ENCODE measurements at regions not wholly inside any gene's neighbourhood (a gene's known extent, or its start where the extent isn't known, plus 50 kb on each side); places are given as distances from the start of the nearest gene placed in this dataset.

- no peak for TF ChIP-seq JUND (IDR thresholded peaks at IDR 0.05; ENCODE audit: borderline replicate concordance, low read depth, low read length)
- no peak for TF ChIP-seq JUND (tag; IDR thresholded peaks at IDR 0.05; ENCODE audit: borderline replicate concordance, low read depth, low read length)
- no peak for TF ChIP-seq ZNF146 (CRISPR knock-in tag; IDR thresholded peaks at IDR 0.05; ENCODE audit: unreplicated experiment)
- TF ChIP-seq SMARCE1 (IDR thresholded peaks at IDR 0.05) = no peak
- TF ChIP-seq ELK1 (CRISPR knock-in tag; IDR thresholded peaks at IDR 0.05) = no peak
Observed at GRCh38 chr16:60107871-60108270, 1373.8 kb upstream of the GOT2 start (continued).

- no peak for FAIRE-seq
- H3K9me3 ChIP-seq (replicated peaks; ENCODE audit: control insufficient read depth, insufficient read depth, low read depth, low read length) = no peaks in the 10 kb centered on the region
- H2AFZ ChIP-seq (ENCODE audit: low read depth, low read length) = no peak overlapping the region
- H3K4me2 ChIP-seq (ENCODE audit: insufficient read depth, low read length) = no peak overlapping the region
- H3K4me3 ChIP-seq = no peak overlapping the region
- in situ Hi-C loops (cut with MboI) = no loop called here
- no peaks in the 10 kb centered on the region for H4K20me1 ChIP-seq (replicated peaks; ENCODE audit: control insufficient read depth, insufficient read depth, low read length)
- no peaks in the 10 kb centered on the region for H3K9me1 ChIP-seq (ENCODE audit: control insufficient read depth, insufficient read depth, low read length)
- H3K4me1 ChIP-seq (replicated peaks in 1 of 2; ENCODE audit: control insufficient read depth in 2 of 2, insufficient read depth in 2 of 2, low read length in 2 of 2) = no peaks in the 10 kb centered on the region
- no peak overlapping the region for H3K27ac ChIP-seq (ENCODE audit: extremely low read depth, low read depth, low read length)
- ChIA-PET CTCF (ENCODE audit: low intra/inter-chr PET ratio) (no interaction called here), POLR2A (interaction anchor here (0.6 kb wide), 1 partner anchor 114 kb away, joined by 3 read pairs; no protein-coding TSS in a partner anchor)
- intact Hi-C loops (cut with micrococcal nuclease) = no loop called here
- DNase-seq (ENCODE audit: extremely low read depth in 1 of 4, low spot score in 3 of 4) = no peak
- no peak overlapping the region for H3K9ac ChIP-seq (ENCODE audit: insufficient read depth in 1 of 2, low read depth in 2 of 2, low read length in 2 of 2)
- TF ChIP-seq TGIF2 (CRISPR knock-in tag; IDR thresholded peaks at IDR 0.05) (no peak), EZH2 (IDR thresholded peaks at IDR 0.05; ENCODE audit: borderline replicate concordance, low read depth, low read length) (no peak), MTA2 (IDR thresholded peaks at IDR 0.05; ENCODE audit: low read depth) (no peak), ZNF707 (CRISPR knock-in tag; conservative IDR thresholded peaks at IDR 0.05) (no peak), POLR3A (IDR thresholded peaks at IDR 0.05; ENCODE audit: borderline replicate concordance, extremely low read depth, insufficient read depth, insufficient read length) (no peak), TAL1 (IDR thresholded peaks at IDR 0.05) (no peak), TRIM28 (IDR thresholded peaks at IDR 0.05) (no peak)
- 0% methylated on average over 2 of the region's 3 CpGs for WGBS (ENCODE audit: insufficient coverage, low coverage, missing lambda C conversion rate)
- no peak for ATAC-seq
- H3K79me2 ChIP-seq (ENCODE audit: control insufficient read depth, insufficient read depth, low read length) = no peaks in the 10 kb centered on the region
- no TSS peak for BruUV-seq (replicated peaks)
- no peaks in the 10 kb centered on the region for H3K27me3 ChIP-seq (ENCODE audit: control insufficient read depth in 2 of 2, insufficient read depth in 2 of 2, low read length in 2 of 2)
- no peaks in the 10 kb centered on the region for H3K36me3 ChIP-seq (ENCODE audit: control insufficient read depth, insufficient read depth, low read length)
Observed at GRCh38 chr16:60107437-60107836, 1373.3 kb upstream of the GOT2 start.
